IMR-90 (cell line): ENCODE measurements at regions not wholly inside any gene's neighbourhood (a gene's known extent, or its start where the extent isn't known, plus 50 kb on each side); places are given as distances from the start of the nearest gene placed in this dataset.

Source experiments
- ATAC-seq: fragments of 200-7000 bp; cut with Tn5 transposase; 2 replicates; pipeline ENCODE4 v1.9.1; 2020; ENCODE audit warnings: low read depth, mild to moderate bottlenecking, moderate library complexity
- BruUV-seq: library from RNA; stranded (reverse); fragments of 400-500 nt; replicated peaks from 2 replicates; lab custom pipeline; 2021; lab: Mats Ljungman, UMichigan
- CTCF ChIA-PET: fragments of 300-600 bp; formaldehyde crosslinking; extraction: SDS; loops from one replicate; lab custom pipeline; 2021; ENCODE audit warnings: antibody characterized with exemption; lab: Yijun Ruan, JAX
- POLR2A ChIA-PET: fragments of 300-600 bp; sonication (Branson Sonifier 250); formaldehyde crosslinking; loops from one replicate; lab custom pipeline; 2022; ENCODE audit warnings: antibody characterized with exemption; ENCODE audit not compliant: unreplicated experiment; lab: Charles Lee
- DNase-seq: peaks from one replicate; pipeline ENCODE4 v3.0.0; 2013
- H2AFZ ChIP-seq: replicated peaks from 2 replicates; pipeline ENCODE3; 2013; ENCODE audit warnings: low read length, mild to moderate bottlenecking; ENCODE audit not compliant: poor library complexity
- H2AK5ac ChIP-seq: 2 replicates; pipeline ENCODE4 v1.6.1; 2013; ENCODE audit warnings: low read depth, low read length, inconsistent platforms
- H2AK9ac ChIP-seq: replicated peaks from 2 replicates; pipeline ENCODE3; 2013; ENCODE audit warnings: mild to moderate bottlenecking, low read depth, low read length, moderate library complexity; ENCODE audit not compliant: poor library complexity
- H2BK120ac ChIP-seq: 2 replicates; pipeline ENCODE4 v1.6.1; 2013; ENCODE audit warnings: low read depth, low read length, inconsistent platforms
- H2BK15ac ChIP-seq: 3 replicates; pipeline ENCODE4 v1.6.1; 2013; ENCODE audit warnings: low read depth, low read length, inconsistent platforms
- H2BK20ac ChIP-seq: 2 replicates; pipeline ENCODE4 v1.6.1; 2013; ENCODE audit warnings: low read depth, mild to moderate bottlenecking, inconsistent platforms, low read length, moderate library complexity
- H2BK5ac ChIP-seq: 2 replicates; pipeline ENCODE4 v1.6.1; 2013; ENCODE audit warnings: mild to moderate bottlenecking, low read depth, low read length, inconsistent platforms; ENCODE audit not compliant: poor library complexity, severe bottlenecking
- H3K14ac ChIP-seq: replicated peaks from 2 replicates; pipeline ENCODE4 v1.6.1; 2013; ENCODE audit warnings: low read depth, low read length, inconsistent platforms
- H3K18ac ChIP-seq: 2 replicates; pipeline ENCODE4 v1.6.1; 2013; ENCODE audit warnings: low read depth, low read length, control low read depth
- H3K23ac ChIP-seq: 2 replicates; pipeline ENCODE4 v1.6.1; 2013; ENCODE audit warnings: low read depth, low read length, inconsistent platforms
- H3K27ac ChIP-seq: 2 replicates; pipeline ENCODE4 v1.5.1; 2013; ENCODE audit warnings: mild to moderate bottlenecking, control low read depth, low read length; ENCODE audit not compliant: insufficient read depth
- H3K27me3 ChIP-seq: 2 replicates; pipeline ENCODE4 v1.6.1; 2013; ENCODE audit warnings: low read length; ENCODE audit not compliant: control insufficient read depth, insufficient read depth
- H3K36me3 ChIP-seq: 2 replicates; pipeline ENCODE4 v1.6.1; 2013; ENCODE audit warnings: low read length, mixed read lengths; ENCODE audit not compliant: control insufficient read depth, insufficient read depth
- H3K4ac ChIP-seq: 2 replicates; pipeline ENCODE4 v1.6.1; 2013; ENCODE audit warnings: low read depth, low read length, inconsistent platforms
- H3K4me1 ChIP-seq: 2 replicates; pipeline ENCODE4 v1.6.1; 2013; ENCODE audit warnings: low read length, mixed read lengths; ENCODE audit not compliant: control insufficient read depth, insufficient read depth
- H3K4me2 ChIP-seq: 2 replicates; pipeline ENCODE4 v1.6.1; 2013; ENCODE audit warnings: low read depth, mild to moderate bottlenecking, control low read depth, low read length, moderate library complexity
- H3K4me3 ChIP-seq: 2 replicates; pipeline ENCODE4 v1.5.1; 2013; ENCODE audit warnings: low read depth, mild to moderate bottlenecking, control low read depth, low read length, moderate library complexity; ENCODE audit not compliant: insufficient read depth
- H3K56ac ChIP-seq: 2 replicates; pipeline ENCODE4 v1.6.1; 2013; ENCODE audit warnings: low read length, inconsistent platforms; ENCODE audit not compliant: insufficient read depth; ENCODE audit errors: extremely low read depth
- H3K79me1 ChIP-seq, 2 experiments: 2 replicates each; pipeline ENCODE4 v1.6.1; 2013; ENCODE audit warnings: low read length in 2 of 2, inconsistent platforms in 1 of 2, low read depth in 1 of 2
- H3K9ac ChIP-seq: 2 replicates; pipeline ENCODE4 v1.6.1; 2013; ENCODE audit warnings: low read depth, low read length, control low read depth
- H3K9me1 ChIP-seq: 2 replicates; pipeline ENCODE4 v1.6.1; 2013; ENCODE audit warnings: low read length, inconsistent platforms; ENCODE audit not compliant: insufficient read depth
- H3K9me3 ChIP-seq: 2 replicates; pipeline ENCODE4 v1.6.1; 2013; ENCODE audit warnings: low read length; ENCODE audit not compliant: control insufficient read depth, insufficient read depth
- H4K20me1 ChIP-seq: 2 replicates; pipeline ENCODE4 v1.6.1; 2013; ENCODE audit warnings: low read length, inconsistent platforms; ENCODE audit not compliant: insufficient read depth
- H4K5ac ChIP-seq: 2 replicates; pipeline ENCODE4 v1.6.1; 2013; ENCODE audit warnings: mild to moderate bottlenecking, low read depth, low read length, control low read depth
- H4K8ac ChIP-seq, 2 experiments: 2 replicates each; pipeline ENCODE4 v1.6.1; 2013; ENCODE audit warnings: low read depth in 2 of 2, low read length in 2 of 2, control low read depth in 1 of 2, inconsistent platforms in 1 of 2
- H4K91ac ChIP-seq: 2 replicates; pipeline ENCODE4 v1.6.1; 2013; ENCODE audit warnings: low read depth, low read length, inconsistent platforms; ENCODE audit not compliant: insufficient read depth
- BHLHE40 ChIP-seq: fragments of 150-350 bp; IDR thresholded peaks from 2 replicates; pipeline ENCODE4 v1.6.1; 2016; ENCODE audit warnings: mild to moderate bottlenecking, low read depth, low read length
- CEBPB ChIP-seq: IDR thresholded peaks from 2 replicates; pipeline ENCODE4 v1.6.1; 2012; ENCODE audit warnings: low read depth, low read length, improper control_type of control experiment
- FOS ChIP-seq: fragments of 150-350 bp; IDR thresholded peaks from 2 replicates; pipeline ENCODE4 v1.6.1; 2016; ENCODE audit warnings: low read depth, low read length
- MAFK ChIP-seq: IDR thresholded peaks from 2 replicates; pipeline ENCODE4 v1.6.1; 2012; ENCODE audit warnings: low read depth, low read length, improper control_type of control experiment
- NFE2L2 ChIP-seq: fragments of 150-350 bp; IDR thresholded peaks from 2 replicates; pipeline ENCODE4 v1.6.1; 2016; ENCODE audit warnings: low read depth, mild to moderate bottlenecking, low read length
- POLR2A ChIP-seq: IDR thresholded peaks from 2 replicates; pipeline ENCODE4 v1.6.1; 2012; ENCODE audit warnings: mild to moderate bottlenecking, low read depth, low read length
- RCOR1 ChIP-seq: IDR thresholded peaks from 2 replicates; pipeline ENCODE4 v1.6.1; 2012; ENCODE audit warnings: mild to moderate bottlenecking, low read length, improper control_type of control experiment; ENCODE audit not compliant: insufficient replicate concordance
- SMC3 ChIP-seq: fragments of 150-350 bp; IDR thresholded peaks from 2 replicates; pipeline ENCODE4 v1.6.1; 2016; ENCODE audit warnings: low read depth, mild to moderate bottlenecking, antibody characterized with exemption, low read length, moderate library complexity
- WGBS, 2 experiments: methylation state at CpG; one replicate each; pipeline versions ENCODE4 v1.1.5 to v1.1.7; 2013; ENCODE audit warnings: missing lambda C conversion rate in 2 of 2; ENCODE audit not compliant: insufficient read length in 1 of 2; ENCODE audit errors: extremely low coverage in 2 of 2; 5-methylcytosine and 5-hydroxymethylcytosine counted together
- dilution Hi-C: fragments of 300-500 bp; cut with HindIII; formaldehyde crosslinking; loops from one replicate; pipeline ENCODE4 v1.14.3; 2018; ENCODE audit warnings: low sequenced_read_pairs; ENCODE audit not compliant: unreplicated experiment
- in situ Hi-C: fragments of 300-500 bp; cut with MboI; formaldehyde crosslinking; loops from 3 replicates; pipeline ENCODE4 v1.14.3; 2019; ENCODE audit warnings: low sequenced_read_pairs, inconsistent platforms, mixed read lengths
- intact Hi-C: fragments of 100-400 bp; cut with micrococcal nuclease; formaldehyde crosslinking; loops from 2 replicates; pipeline ENCODE4 v1.10.0; 2022
- TF ChIP-seq, protein P1 (sequence below): fragments of 150-350 bp; IDR thresholded peaks from 2 replicates; pipeline ENCODE4 v1.6.1; 2017; ENCODE audit warnings: mild to moderate bottlenecking, antibody characterized with exemption, low read length, low read depth
- TF ChIP-seq, protein P2 (sequence below): fragments of 150-350 bp; IDR thresholded peaks from 2 replicates; pipeline ENCODE4 v1.6.1; 2016; ENCODE audit warnings: low read depth, mild to moderate bottlenecking, low read length, moderate library complexity, borderline replicate concordance

DNA sequence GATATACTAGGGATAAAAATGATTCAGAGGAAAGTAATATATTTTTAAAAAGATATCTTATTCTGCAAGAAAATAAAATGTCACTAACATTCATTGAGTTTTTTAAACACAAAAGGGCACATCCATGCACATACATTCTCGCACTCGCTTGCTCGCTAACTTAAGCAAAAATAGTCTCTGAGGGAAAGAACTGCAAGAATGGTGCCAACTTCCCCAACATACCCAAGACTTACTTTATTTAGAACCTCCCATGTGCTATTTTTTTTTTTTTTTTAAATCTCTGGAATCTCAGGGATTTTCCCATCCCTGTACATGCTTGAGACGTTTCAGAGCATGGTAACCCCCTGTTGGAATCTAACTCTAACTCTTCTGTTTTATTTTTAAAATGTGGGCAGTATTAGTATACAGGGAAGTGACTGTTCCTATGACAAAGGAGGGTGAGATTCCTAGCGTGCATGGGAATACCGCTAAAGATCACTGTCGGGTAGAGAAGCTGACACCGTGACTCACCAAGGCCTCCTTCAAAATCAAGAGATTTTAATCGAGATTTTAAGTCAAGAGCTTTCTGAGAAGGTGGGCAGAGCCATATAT is 187.9 kb upstream of the ZEB2 start:
- intact Hi-C loops = no loop called here

More for the DNA sequence above, 187.9 kb upstream of the ZEB2 start:
- in situ Hi-C loops (no loop called here), dilution Hi-C loops (no loop called here)
- Histone ChIP-seq H3K4me1 (peaks cover 4% of the 10 kb centered on the region), H4K20me1 (no peaks in the 10 kb centered on the region), H2AK9ac (no peak overlapping the region), H2AFZ (no peak overlapping the region), H3K9me1 (no peaks in the 10 kb centered on the region), H3K23ac (no peak overlapping the region), H2AK5ac (no peak overlapping the region), H3K4me2 (no peak overlapping the region), H3K56ac (no peak overlapping the region), H2BK120ac (no peak overlapping the region), H3K79me1 (no peaks in the 10 kb centered on the region), H3K4ac (no peak overlapping the region), H3K9me3 (no peaks in the 10 kb centered on the region), H3K27ac (no peak overlapping the region), H3K27me3 (no peaks in the 10 kb centered on the region), H3K18ac (no peak overlapping the region), H3K36me3 (no peaks in the 10 kb centered on the region), H3K14ac (no peak overlapping the region), H3K4me3 (no peak overlapping the region), H3K9ac (no peak overlapping the region), H4K91ac (no peak overlapping the region), H2BK15ac (no peak overlapping the region), H2BK20ac (no peak overlapping the region), H2BK5ac (no peak overlapping the region), H4K8ac (no peak overlapping the region), H4K5ac (no peak overlapping the region)
- DNase-seq = peak; percentile 24
- no CpG with 5 or more reads among the region's 9 CpGs for WGBS, 2 experiments
- ChIA-PET POLR2A (no interaction called here), CTCF (interaction anchor here (1.2 kb wide), 1 partner anchor 25 kb away, joined by 3 read pairs; no protein-coding TSS in a partner anchor)
- BruUV-seq = no TSS peak
- ATAC-seq = no peak
- TF ChIP-seq BHLHE40 (no peak), SMC3 (no peak), NFE2L2 (no peak), RCOR1 (no peak), MAFK (no peak), FOS (no peak), CEBPB (no peak), POLR2A (no peak)
- TF ChIP-seq, protein P1, sequence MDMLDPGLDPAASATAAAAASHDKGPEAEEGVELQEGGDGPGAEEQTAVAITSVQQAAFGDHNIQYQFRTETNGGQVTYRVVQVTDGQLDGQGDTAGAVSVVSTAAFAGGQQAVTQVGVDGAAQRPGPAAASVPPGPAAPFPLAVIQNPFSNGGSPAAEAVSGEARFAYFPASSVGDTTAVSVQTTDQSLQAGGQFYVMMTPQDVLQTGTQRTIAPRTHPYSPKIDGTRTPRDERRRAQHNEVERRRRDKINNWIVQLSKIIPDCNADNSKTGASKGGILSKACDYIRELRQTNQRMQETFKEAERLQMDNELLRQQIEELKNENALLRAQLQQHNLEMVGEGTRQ = no peak
- TF ChIP-seq, protein P2, sequence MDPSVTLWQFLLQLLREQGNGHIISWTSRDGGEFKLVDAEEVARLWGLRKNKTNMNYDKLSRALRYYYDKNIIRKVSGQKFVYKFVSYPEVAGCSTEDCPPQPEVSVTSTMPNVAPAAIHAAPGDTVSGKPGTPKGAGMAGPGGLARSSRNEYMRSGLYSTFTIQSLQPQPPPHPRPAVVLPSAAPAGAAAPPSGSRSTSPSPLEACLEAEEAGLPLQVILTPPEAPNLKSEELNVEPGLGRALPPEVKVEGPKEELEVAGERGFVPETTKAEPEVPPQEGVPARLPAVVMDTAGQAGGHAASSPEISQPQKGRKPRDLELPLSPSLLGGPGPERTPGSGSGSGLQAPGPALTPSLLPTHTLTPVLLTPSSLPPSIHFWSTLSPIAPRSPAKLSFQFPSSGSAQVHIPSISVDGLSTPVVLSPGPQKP = no peak
